ENCODE measurements at regions not wholly inside any gene's neighbourhood (a gene's known extent, or its start where the extent isn't known, plus 50 kb on each side); places are given as distances from the start of the nearest gene placed in this dataset.
A peak's percentile ranks its signal among the peaks of the same experiment; 100 is the strongest.

DNA sequence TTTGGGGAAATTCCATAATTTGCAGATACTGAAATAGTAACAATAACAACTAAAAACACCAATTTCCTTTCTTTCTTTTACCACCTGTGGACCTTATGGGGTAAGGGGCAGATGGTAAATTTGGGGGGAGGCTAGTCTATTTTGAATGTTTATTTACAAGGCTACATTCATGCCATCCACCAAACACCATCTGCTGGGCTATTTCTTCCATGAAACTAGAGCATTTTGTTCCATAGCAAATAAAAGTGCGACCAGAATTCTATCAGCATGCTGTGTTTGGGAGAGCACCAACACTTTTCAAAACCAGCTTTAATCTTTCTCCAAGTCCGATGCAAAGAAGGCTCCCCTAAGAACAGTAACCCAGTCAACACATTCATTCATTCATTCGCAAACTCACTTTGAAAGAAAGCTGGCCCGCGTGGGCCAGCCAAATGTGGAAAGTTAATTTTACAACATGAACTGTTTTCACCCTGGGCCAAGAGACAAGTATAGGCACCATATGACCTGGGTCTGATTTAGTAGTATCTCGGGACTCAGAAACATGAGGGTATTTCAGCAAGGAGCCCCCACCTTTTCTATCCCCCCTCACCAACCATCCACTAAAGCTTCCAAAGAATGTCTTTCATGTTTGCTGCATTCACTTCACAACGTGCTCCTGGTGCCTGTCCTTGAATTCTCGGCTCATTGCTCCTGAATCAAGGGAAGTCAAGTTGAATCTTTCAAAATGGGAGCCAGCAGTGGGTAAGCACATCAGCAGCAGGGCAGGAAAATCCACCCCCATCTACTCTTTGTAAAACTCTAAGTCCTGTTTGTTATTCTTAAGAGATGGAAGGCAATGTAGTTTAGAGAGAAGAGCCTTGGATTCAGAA lies 210.6 kb downstream of the C1D start:
- TF ChIP-seq, protein P1, sequence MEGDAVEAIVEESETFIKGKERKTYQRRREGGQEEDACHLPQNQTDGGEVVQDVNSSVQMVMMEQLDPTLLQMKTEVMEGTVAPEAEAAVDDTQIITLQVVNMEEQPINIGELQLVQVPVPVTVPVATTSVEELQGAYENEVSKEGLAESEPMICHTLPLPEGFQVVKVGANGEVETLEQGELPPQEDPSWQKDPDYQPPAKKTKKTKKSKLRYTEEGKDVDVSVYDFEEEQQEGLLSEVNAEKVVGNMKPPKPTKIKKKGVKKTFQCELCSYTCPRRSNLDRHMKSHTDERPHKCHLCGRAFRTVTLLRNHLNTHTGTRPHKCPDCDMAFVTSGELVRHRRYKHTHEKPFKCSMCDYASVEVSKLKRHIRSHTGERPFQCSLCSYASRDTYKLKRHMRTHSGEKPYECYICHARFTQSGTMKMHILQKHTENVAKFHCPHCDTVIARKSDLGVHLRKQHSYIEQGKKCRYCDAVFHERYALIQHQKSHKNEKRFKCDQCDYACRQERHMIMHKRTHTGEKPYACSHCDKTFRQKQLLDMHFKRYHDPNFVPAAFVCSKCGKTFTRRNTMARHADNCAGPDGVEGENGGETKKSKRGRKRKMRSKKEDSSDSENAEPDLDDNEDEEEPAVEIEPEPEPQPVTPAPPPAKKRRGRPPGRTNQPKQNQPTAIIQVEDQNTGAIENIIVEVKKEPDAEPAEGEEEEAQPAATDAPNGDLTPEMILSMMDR (IDR thresholded peaks at IDR 0.05; ENCODE audit: control insufficient read depth, insufficient read depth, low read depth, low read length, missing control alignments): no peak
- DNase-seq (ENCODE audit: low read depth): no peak
- H3K4me3 ChIP-seq (ENCODE audit: control insufficient read depth, low read depth, low read length): no peak overlapping the region

DNA sequence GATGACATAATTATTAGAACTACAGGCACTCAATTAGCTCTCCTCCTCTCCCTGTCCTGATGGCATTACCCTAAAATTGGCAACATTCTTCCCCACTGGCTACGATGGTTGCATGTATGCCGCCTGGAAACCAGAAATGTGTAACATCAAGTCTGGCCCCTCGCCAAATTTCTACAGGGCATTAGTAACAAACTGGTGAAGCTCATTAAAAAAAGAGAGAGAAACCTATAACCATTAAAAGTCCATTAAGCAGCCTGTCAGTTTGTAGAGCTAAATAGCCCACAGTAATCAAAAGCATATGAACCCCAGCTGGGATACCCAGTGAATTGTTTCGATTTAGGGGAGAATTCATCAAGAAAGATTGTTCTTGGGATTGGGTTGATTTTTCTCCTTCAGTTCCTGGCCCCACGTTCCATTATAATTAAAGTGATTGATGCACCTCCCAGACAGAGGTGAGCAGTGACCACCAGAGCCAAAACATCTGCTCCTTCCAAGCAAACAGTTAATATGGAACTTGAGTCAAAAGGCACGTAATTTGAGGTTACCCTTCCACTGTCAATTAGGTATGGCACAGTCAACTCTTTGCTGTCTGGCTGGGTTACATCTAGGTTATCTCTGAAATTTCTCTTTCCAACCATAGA lies 208.6 kb downstream of the C1D start:
- H3K4me3 ChIP-seq (ENCODE audit: control insufficient read depth, low read depth, low read length): no peak overlapping the region
- TF ChIP-seq, protein P1 (IDR thresholded peaks at IDR 0.05; ENCODE audit: control insufficient read depth, insufficient read depth, low read depth, low read length, missing control alignments): no peak
- DNase-seq (ENCODE audit: low read depth): no peak

DNA sequence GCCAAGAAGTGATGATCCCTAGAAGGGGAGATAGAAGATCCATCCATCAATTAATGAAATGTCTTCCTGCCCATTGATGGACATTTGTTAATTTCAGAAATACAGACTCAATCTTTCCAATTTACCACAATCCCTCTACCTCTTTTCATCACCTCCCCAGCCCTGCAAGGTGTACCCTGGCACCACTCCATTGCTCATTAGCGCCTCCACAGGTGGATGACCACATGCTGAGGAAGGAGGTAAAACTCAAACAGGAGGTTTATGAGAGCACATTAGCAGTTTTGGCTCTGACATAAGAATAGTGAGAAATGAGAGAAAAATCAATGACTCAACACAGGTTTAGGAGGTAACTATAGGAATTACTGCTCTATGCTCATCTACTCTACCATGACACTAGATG lies 208.0 kb downstream of the C1D start:
- TF ChIP-seq, protein P1 (IDR thresholded peaks at IDR 0.05; ENCODE audit: control insufficient read depth, insufficient read depth, low read depth, low read length, missing control alignments): peak; percentile 4
- no peak overlapping the region for H3K4me3 ChIP-seq (ENCODE audit: control insufficient read depth, low read depth, low read length)
- DNase-seq (ENCODE audit: low read depth): no peak

DNA sequence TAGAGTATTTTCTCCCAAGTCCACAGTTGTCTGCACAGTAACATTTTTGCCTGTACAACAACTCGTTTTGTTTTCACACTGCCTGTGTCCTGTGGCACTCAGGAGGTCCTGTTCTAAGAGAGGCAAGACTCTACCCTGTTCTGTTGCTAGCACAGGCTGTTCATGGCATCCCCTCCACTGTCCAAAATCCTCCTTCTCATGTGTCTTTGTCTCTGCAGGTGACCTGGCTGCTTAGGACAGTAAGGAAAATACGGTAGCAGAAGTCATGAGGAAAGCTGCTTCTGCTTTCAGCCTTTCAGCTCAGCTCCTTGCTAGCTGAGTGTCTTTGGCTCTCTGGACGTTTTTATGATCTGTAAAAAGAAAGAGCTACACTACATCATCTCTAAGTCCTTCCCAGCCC lies 205.9 kb downstream of the C1D start:
- TF ChIP-seq, protein P1 (IDR thresholded peaks at IDR 0.05; ENCODE audit: control insufficient read depth, insufficient read depth, low read depth, low read length, missing control alignments): no peak
- H3K4me3 ChIP-seq (ENCODE audit: control insufficient read depth, low read depth, low read length): no peak overlapping the region
- no peak for DNase-seq (ENCODE audit: low read depth)

DNA sequence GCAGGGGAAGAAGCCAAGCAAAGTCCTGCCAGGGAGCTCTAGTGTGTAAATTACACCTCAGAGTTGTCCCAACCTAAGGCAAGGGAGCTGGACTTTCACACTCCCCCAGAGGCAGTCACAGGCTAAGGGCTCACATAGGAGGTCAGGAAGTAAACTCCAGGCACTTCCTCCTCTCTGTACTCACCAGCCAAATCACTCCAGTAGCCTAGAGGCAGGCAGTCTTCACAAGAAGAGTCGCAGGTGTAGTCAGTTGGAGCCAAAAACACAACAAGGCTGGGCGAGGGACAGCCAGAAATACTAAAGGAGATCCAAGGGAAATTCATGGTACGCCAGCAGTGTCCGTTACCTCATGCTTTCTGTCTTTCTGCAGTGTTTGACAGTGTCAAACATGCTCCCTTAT lies 205.0 kb downstream of the C1D start:
- no peak for DNase-seq (ENCODE audit: low read depth)
- TF ChIP-seq, protein P1 (IDR thresholded peaks at IDR 0.05; ENCODE audit: control insufficient read depth, insufficient read depth, low read depth, low read length, missing control alignments): no peak
- H3K4me3 ChIP-seq (ENCODE audit: control insufficient read depth, low read depth, low read length): no peak overlapping the region

DNA sequence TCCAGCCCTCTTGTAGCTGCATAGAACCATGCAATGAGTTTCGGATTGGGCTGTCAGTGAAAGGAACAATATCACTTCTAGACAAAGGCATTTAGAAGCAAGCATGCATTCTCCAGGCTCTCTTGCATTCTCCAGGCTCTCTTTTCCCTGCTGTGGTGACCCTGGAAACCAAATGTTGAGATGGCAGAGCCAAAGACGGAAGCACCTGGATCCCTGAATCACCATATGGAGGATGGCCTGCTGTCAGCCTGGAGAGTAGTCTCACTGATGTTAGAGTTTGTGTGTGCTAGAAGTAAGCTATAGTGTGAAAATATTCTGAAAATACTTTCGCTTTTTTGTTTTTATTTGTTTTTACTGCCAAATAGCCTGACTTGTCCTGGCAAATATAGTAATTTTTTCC lies 203.9 kb downstream of the C1D start:
- TF ChIP-seq, protein P1 (IDR thresholded peaks at IDR 0.05; ENCODE audit: control insufficient read depth, insufficient read depth, low read depth, low read length, missing control alignments): no peak
- H3K4me3 ChIP-seq (ENCODE audit: control insufficient read depth, low read depth, low read length): no peak overlapping the region
- DNase-seq (ENCODE audit: low read depth): no peak
